Upper lobe of right lung (tissue), 1 donor: ENCODE measurements at regions not wholly inside any gene's neighbourhood (a gene's known extent, or its start where the extent isn't known, plus 50 kb on each side); places are given as distances from the start of the nearest gene placed in this dataset.
"Not testable (repeated sequence)": the region's sequence is repeated elsewhere in the genome, so short reads cannot be mapped to it uniquely, and the experiment has no call there.

Experiments
- ATAC-seq: fragments of 200-7000 bp; cut with Tn5 transposase; one replicate; pipeline ENCODE4 v1.9.1; 2020; ENCODE audit warnings: mild to moderate bottlenecking, moderate library complexity
- DNase-seq: peaks from one replicate; pipeline ENCODE4 v3.0.0-alpha.2; 2020
- H3K27ac ChIP-seq: fragments of 200-600 bp; one replicate; pipeline ENCODE4 v1.8.0; 2022
- H3K27me3 ChIP-seq: fragments of 200-600 bp; one replicate; pipeline ENCODE4 v1.8.0; 2022; ENCODE audit warnings: mild to moderate bottlenecking
- H3K36me3 ChIP-seq: fragments of 200-600 bp; one replicate; pipeline ENCODE4 v1.8.0; 2022
- H3K4me1 ChIP-seq: fragments of 200-600 bp; one replicate; pipeline ENCODE4 v1.8.0; 2022
- H3K4me3 ChIP-seq: fragments of 200-600 bp; one replicate; pipeline ENCODE4 v1.8.0; 2022; ENCODE audit warnings: mild to moderate bottlenecking
- H3K9me3 ChIP-seq: fragments of 200-600 bp; one replicate; pipeline ENCODE4 v1.8.0; 2022
- intact Hi-C: fragments of 100-400 bp; cut with DNase I; formaldehyde crosslinking; loops from one replicate; pipeline ENCODE4 v1.11.0; 2022
- TF ChIP-seq, protein P1 (sequence below): fragments of 200-600 bp; IDR thresholded peaks from one replicate; pipeline ENCODE4 v1.8.0; 2022; ENCODE audit warnings: antibody characterized with exemption
- donor health status: DM: no; HTN: yes; CAD: no; lungs with severe emphysema.

- no peak for ATAC-seq
- Histone ChIP-seq H3K27ac (no peak overlapping the region), H3K36me3 (no peaks in the 10 kb centered on the region), H3K27me3 (no peaks in the 10 kb centered on the region), H3K4me3 (no peak overlapping the region), H3K4me1 (no peaks in the 10 kb centered on the region), H3K9me3 (no peaks in the 10 kb centered on the region)
- intact Hi-C loops: no loop called here
- DNase-seq: no peak
- TF ChIP-seq, protein P1, sequence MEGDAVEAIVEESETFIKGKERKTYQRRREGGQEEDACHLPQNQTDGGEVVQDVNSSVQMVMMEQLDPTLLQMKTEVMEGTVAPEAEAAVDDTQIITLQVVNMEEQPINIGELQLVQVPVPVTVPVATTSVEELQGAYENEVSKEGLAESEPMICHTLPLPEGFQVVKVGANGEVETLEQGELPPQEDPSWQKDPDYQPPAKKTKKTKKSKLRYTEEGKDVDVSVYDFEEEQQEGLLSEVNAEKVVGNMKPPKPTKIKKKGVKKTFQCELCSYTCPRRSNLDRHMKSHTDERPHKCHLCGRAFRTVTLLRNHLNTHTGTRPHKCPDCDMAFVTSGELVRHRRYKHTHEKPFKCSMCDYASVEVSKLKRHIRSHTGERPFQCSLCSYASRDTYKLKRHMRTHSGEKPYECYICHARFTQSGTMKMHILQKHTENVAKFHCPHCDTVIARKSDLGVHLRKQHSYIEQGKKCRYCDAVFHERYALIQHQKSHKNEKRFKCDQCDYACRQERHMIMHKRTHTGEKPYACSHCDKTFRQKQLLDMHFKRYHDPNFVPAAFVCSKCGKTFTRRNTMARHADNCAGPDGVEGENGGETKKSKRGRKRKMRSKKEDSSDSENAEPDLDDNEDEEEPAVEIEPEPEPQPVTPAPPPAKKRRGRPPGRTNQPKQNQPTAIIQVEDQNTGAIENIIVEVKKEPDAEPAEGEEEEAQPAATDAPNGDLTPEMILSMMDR: no peak
Observed at GRCh38 chr14:23895053-23895419, 58.5 kb upstream of the DHRS4 start.

GRCh38 chr14:23895480-23895879 is 58.1 kb upstream of the DHRS4 start:
- no peaks in the 10 kb centered on the region for H3K36me3 ChIP-seq
- TF ChIP-seq, protein P1: no peak
- DNase-seq: no peak
- H3K4me1 ChIP-seq: no peaks in the 10 kb centered on the region
- no peak for ATAC-seq
- no peaks in the 10 kb centered on the region for H3K9me3 ChIP-seq
- H3K27me3 ChIP-seq: no peaks in the 10 kb centered on the region
- intact Hi-C loops: no loop called here
- no peak overlapping the region for H3K4me3 ChIP-seq
- no peak overlapping the region for H3K27ac ChIP-seq

GRCh38 chr14:23896609-23897153 is 56.9 kb upstream of the DHRS4 start:
- Histone ChIP-seq H3K27ac (no peak overlapping the region), H3K4me1 (no peaks in the 10 kb centered on the region), H3K36me3 (no peaks in the 10 kb centered on the region), H3K4me3 (no peak overlapping the region), H3K27me3 (no peaks in the 10 kb centered on the region), H3K9me3 (no peaks in the 10 kb centered on the region)
- TF ChIP-seq, protein P1: no peak
- no peak for DNase-seq
- no peak for ATAC-seq
- intact Hi-C loops: no loop called here

GRCh38 chr14:23897291-23897690 is 56.3 kb upstream of the DHRS4 start:
- intact Hi-C loops, ATAC-seq, H3K4me3 ChIP-seq, H3K36me3 ChIP-seq, H3K27me3 ChIP-seq, H3K9me3 ChIP-seq, H3K27ac ChIP-seq, DNase-seq, H3K4me1 ChIP-seq: not testable (repeated sequence)

- H3K27ac ChIP-seq, H3K27me3 ChIP-seq, H3K9me3 ChIP-seq, DNase-seq, H3K36me3 ChIP-seq, H3K4me1 ChIP-seq, intact Hi-C loops, H3K4me3 ChIP-seq, ATAC-seq: not testable (repeated sequence)
Observed at GRCh38 chr14:23898359-23898758, 55.2 kb upstream of the DHRS4 start.

DNA sequence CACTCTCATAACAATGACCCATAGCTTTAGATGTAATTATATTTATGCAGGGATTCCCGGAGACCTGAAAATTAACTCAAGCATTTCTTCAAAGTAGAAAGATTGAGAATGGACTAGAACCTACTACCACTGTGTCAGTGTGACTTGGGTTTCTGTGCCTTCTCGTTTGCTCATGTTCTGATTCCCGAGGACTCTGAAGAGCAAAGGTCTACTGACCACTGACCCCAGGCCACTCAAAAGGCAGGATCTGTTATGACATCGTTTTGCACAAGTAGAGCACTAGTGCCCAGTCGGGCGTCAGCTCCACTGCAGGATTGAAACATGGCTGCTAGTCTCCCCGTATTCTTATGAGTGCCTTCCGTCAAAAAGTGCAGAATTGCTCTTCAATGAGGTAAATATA is 53.8 kb upstream of the DHRS4 start:
- H3K36me3 ChIP-seq: no peaks in the 10 kb centered on the region
- intact Hi-C loops: no loop called here
- H3K9me3 ChIP-seq: no peaks in the 10 kb centered on the region
- DNase-seq (no peak), ATAC-seq (no peak)
- TF ChIP-seq, protein P1: no peak
- no peaks in the 10 kb centered on the region for H3K27me3 ChIP-seq
- H3K4me1 ChIP-seq: no peaks in the 10 kb centered on the region
- no peak overlapping the region for H3K4me3 ChIP-seq
- H3K27ac ChIP-seq: no peak overlapping the region

GRCh38 chr14:23903442-23903841 is 50.1 kb upstream of the DHRS4 start:
- ATAC-seq (no peak), DNase-seq (no peak)
- Histone ChIP-seq H3K4me3 (no peak overlapping the region), H3K27me3 (no peaks in the 10 kb centered on the region), H3K9me3 (no peaks in the 10 kb centered on the region), H3K4me1 (no peaks in the 10 kb centered on the region), H3K36me3 (no peaks in the 10 kb centered on the region), H3K27ac (no peak overlapping the region)
- intact Hi-C loops: no loop called here
- TF ChIP-seq, protein P1: no peak
